ENCODE measurements at regions not wholly inside any gene's neighbourhood (a gene's known extent, or its start where the extent isn't known, plus 50 kb on each side); places are given as distances from the start of the nearest gene placed in this dataset.

GRCh38 chr18:42445359-42445758 lies 490.3 kb downstream of the PIK3C3 start:
- TF ChIP-seq YY1 (IDR thresholded peaks at IDR 0.05; ENCODE audit: insufficient read depth, insufficient read length) = no peak
- no peak for TF ChIP-seq ZNF274 (IDR thresholded peaks at IDR 0.05; ENCODE audit: low read depth, low read length)
- TF ChIP-seq SUZ12 (IDR thresholded peaks at IDR 0.05; ENCODE audit: extremely low read depth, insufficient read depth, insufficient read length) = no peak

Measured in NT2/D1 (cell line).